PC-3 (cell line): ENCODE measurements at regions not wholly inside any gene's neighbourhood (a gene's known extent, or its start where the extent isn't known, plus 50 kb on each side); places are given as distances from the start of the nearest gene placed in this dataset.

Source experiments
- ATAC-seq: fragments of 200-7000 bp; cut with Tn5 transposase; 2 replicates; pipeline ENCODE4 v1.9.1; 2020; ENCODE audit warnings: mild to moderate bottlenecking, moderate library complexity
- BruUV-seq: library from RNA; stranded (reverse); fragments of 400-500 nt; replicated peaks from 2 replicates; lab custom pipeline; 2021; lab: Mats Ljungman, UMichigan
- CTCF ChIA-PET: fragments of 300-600 bp; sonication (Branson Sonifier 250); formaldehyde crosslinking; loops from one replicate; lab custom pipeline; 2022; ENCODE audit warnings: antibody characterized with exemption; lab: Charles Lee
- POLR2A ChIA-PET: fragments of 300-600 bp; sonication (Branson Sonifier 250); formaldehyde crosslinking; loops from one replicate; lab custom pipeline; 2022; ENCODE audit warnings: antibody characterized with exemption; ENCODE audit not compliant: unreplicated experiment; lab: Charles Lee
- DNase-seq: peaks from one replicate; pipeline ENCODE4 v3.0.0-alpha.2; 2015
- H2AFZ ChIP-seq: fragments of 300-600 bp; sonication (generic); 2 replicates; pipeline ENCODE4 v1.6.0; 2016; ENCODE audit warnings: antibody characterized with exemption, low read length
- H3F3A ChIP-seq: fragments of 300-600 bp; sonication (generic); one replicate; pipeline ENCODE4 v1.6.0; 2017; ENCODE audit warnings: antibody characterized with exemption, low read length, control low read depth, mild to moderate bottlenecking; ENCODE audit not compliant: unreplicated experiment
- H3K27ac ChIP-seq: fragments of 300-600 bp; sonication (generic); 2 replicates; pipeline ENCODE4 v1.5.1; 2016; ENCODE audit warnings: mild to moderate bottlenecking, low read length
- H3K27me3 ChIP-seq: fragments of 300-600 bp; sonication (generic); 2 replicates; pipeline ENCODE4 v1.6.1; 2016; ENCODE audit warnings: low read length, mixed read lengths
- H3K36me3 ChIP-seq: fragments of 300-600 bp; sonication (generic); 2 replicates; pipeline ENCODE4 v1.6.1; 2016; ENCODE audit warnings: low read depth, mixed run types, low read length, mixed read lengths
- H3K4me1 ChIP-seq: fragments of 300-600 bp; sonication (generic); 2 replicates; pipeline ENCODE4 v1.5.1; 2016; ENCODE audit warnings: low read length; ENCODE audit not compliant: insufficient read depth
- H3K4me2 ChIP-seq: fragments of 300-600 bp; sonication (generic); 2 replicates; pipeline ENCODE4 v1.6.0; 2016; ENCODE audit warnings: low read length
- H3K4me3 ChIP-seq: fragments of 300-600 bp; sonication (generic); 2 replicates; pipeline ENCODE4 v1.5.1; 2016; ENCODE audit warnings: mild to moderate bottlenecking, low read length, mixed read lengths
- H3K79me2 ChIP-seq: fragments of 300-600 bp; sonication (generic); 2 replicates; pipeline ENCODE4 v1.6.1; 2017; ENCODE audit warnings: low read length, mixed read lengths
- H3K9ac ChIP-seq: fragments of 300-600 bp; sonication (generic); 2 replicates; pipeline ENCODE4 v1.6.0; 2016; ENCODE audit warnings: mild to moderate bottlenecking, low read length
- H3K9me2 ChIP-seq: fragments of 300-600 bp; sonication (generic); replicated peaks from 2 replicates; pipeline ENCODE4 v1.6.1; 2016; ENCODE audit warnings: mixed run types, low read length, mixed read lengths
- H3K9me3 ChIP-seq: fragments of 300-600 bp; sonication (generic); 2 replicates; pipeline ENCODE4 v1.6.1; 2016; ENCODE audit warnings: low read length, mixed read lengths
- H4K20me1 ChIP-seq: fragments of 300-600 bp; sonication (generic); 2 replicates; pipeline ENCODE4 v1.6.1; 2016; ENCODE audit warnings: low read length, mixed read lengths
- EZH2 ChIP-seq: fragments of 300-600 bp; sonication (generic); IDR thresholded peaks from one replicate; pipeline ENCODE4 v1.6.1; 2017; ENCODE audit warnings: antibody characterized with exemption, mild to moderate bottlenecking, low read length; ENCODE audit not compliant: unreplicated experiment
- EZH2phosphoT487 ChIP-seq: fragments of 300-600 bp; sonication (generic); IDR thresholded peaks from 2 replicates; pipeline ENCODE4 v1.6.1; 2018; ENCODE audit warnings: mild to moderate bottlenecking, antibody characterized with exemption, low read length, borderline replicate concordance
- intact Hi-C: fragments of 100-400 bp; cut with micrococcal nuclease; formaldehyde crosslinking; loops from 2 replicates; pipeline ENCODE4 v1.9.0; 2023
- TF ChIP-seq, protein P1 (sequence below): fragments of 300-600 bp; sonication (generic); conservative IDR thresholded peaks from 2 replicates; pipeline ENCODE4 v1.5.1; 2017; ENCODE audit warnings: antibody characterized with exemption, low read depth, mild to moderate bottlenecking, low read length

DNA sequence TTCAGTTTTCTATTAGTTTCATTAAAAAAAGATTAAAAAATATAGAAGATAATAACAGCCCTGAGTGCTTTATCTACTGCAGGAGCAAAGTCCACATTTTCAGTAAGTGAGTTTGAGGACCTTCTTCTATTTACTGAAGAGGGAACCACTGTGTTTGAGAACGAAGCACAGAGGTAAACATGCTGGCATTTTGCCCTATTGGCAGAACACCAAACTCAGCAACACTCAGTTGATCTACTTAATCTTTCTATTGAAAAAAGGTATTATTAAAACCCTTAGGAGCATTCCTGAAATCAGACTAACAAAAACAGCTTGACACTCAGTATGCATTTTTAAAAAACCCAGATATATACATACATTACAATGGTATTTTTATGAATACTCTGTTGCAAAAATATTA, 1496.7 kb downstream of the TECRL start:
- Histone ChIP-seq H3K4me3 (no peak overlapping the region), H3K27ac (no peak overlapping the region), H3K4me1 (no peaks in the 10 kb centered on the region), H3K4me2 (peak overlapping the region; percentile 6; the same call in 1 of the 2 replicates), H2AFZ (peak overlapping the region; percentile 42; the same call in 1 of the 2 replicates), H3K27me3 (no peaks in the 10 kb centered on the region), H3K9me2 (peaks cover 5% of the 10 kb centered on the region; the same call in 1 of the 2 replicates), H3K79me2 (no peaks in the 10 kb centered on the region), H4K20me1 (no peaks in the 10 kb centered on the region), H3K36me3 (no peaks in the 10 kb centered on the region), H3K9ac (no peak overlapping the region), H3K9me3 (no peaks in the 10 kb centered on the region), H3F3A (no peaks in the 10 kb centered on the region)
- TF ChIP-seq EZH2phosphoT487, result no peak
- TF ChIP-seq, protein P1, sequence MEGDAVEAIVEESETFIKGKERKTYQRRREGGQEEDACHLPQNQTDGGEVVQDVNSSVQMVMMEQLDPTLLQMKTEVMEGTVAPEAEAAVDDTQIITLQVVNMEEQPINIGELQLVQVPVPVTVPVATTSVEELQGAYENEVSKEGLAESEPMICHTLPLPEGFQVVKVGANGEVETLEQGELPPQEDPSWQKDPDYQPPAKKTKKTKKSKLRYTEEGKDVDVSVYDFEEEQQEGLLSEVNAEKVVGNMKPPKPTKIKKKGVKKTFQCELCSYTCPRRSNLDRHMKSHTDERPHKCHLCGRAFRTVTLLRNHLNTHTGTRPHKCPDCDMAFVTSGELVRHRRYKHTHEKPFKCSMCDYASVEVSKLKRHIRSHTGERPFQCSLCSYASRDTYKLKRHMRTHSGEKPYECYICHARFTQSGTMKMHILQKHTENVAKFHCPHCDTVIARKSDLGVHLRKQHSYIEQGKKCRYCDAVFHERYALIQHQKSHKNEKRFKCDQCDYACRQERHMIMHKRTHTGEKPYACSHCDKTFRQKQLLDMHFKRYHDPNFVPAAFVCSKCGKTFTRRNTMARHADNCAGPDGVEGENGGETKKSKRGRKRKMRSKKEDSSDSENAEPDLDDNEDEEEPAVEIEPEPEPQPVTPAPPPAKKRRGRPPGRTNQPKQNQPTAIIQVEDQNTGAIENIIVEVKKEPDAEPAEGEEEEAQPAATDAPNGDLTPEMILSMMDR, result no peak
- no peak for TF ChIP-seq EZH2
- no TSS peak for BruUV-seq
- DNase-seq (peak; percentile 14), ATAC-seq (no peak)
- ChIA-PET CTCF (no interaction called here), POLR2A (interaction anchor here (0.6 kb wide), 1 partner anchor 575 kb away, joined by 4 read pairs; no protein-coding TSS in a partner anchor)
- intact Hi-C loops, result no loop called here

DNA sequence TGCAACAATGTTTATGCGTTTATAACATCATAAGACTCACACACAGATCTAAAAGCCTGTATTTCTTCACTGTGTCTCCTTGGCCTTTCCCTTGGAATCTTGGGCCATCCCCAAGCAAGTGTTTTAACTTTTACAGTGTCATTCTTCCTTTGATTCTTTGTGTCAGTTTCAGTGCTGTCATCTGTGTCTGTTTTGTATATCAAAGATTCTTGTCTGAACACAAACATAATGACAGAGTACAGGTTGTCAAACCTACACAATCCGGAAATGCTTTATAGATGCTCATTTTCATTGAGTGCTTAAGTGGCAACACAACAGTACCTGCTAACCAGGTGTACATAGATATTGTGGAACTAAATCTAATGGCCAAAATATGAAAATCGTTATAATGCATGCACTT, 1500.0 kb downstream of the TECRL start:
- Histone ChIP-seq H3F3A (no peaks in the 10 kb centered on the region), H3K27me3 (no peaks in the 10 kb centered on the region), H3K36me3 (no peaks in the 10 kb centered on the region), H2AFZ (peak overlapping the region; percentile 19; the same call in 1 of the 2 replicates), H3K79me2 (no peaks in the 10 kb centered on the region), H3K4me1 (no peaks in the 10 kb centered on the region), H3K4me2 (no peak overlapping the region), H3K9me3 (no peaks in the 10 kb centered on the region), H3K4me3 (no peak overlapping the region), H3K9ac (no peak overlapping the region), H3K9me2 (peaks cover 5% of the 10 kb centered on the region; the same call in 1 of the 2 replicates), H4K20me1 (no peaks in the 10 kb centered on the region), H3K27ac (no peak overlapping the region)
- intact Hi-C loops, result no loop called here
- ChIA-PET CTCF (no interaction called here), POLR2A (no interaction called here)
- no peak for DNase-seq
- BruUV-seq, result no TSS peak
- no peak for ATAC-seq
- TF ChIP-seq EZH2 (no peak), EZH2phosphoT487 (no peak)
- TF ChIP-seq, protein P1, result no peak

DNA sequence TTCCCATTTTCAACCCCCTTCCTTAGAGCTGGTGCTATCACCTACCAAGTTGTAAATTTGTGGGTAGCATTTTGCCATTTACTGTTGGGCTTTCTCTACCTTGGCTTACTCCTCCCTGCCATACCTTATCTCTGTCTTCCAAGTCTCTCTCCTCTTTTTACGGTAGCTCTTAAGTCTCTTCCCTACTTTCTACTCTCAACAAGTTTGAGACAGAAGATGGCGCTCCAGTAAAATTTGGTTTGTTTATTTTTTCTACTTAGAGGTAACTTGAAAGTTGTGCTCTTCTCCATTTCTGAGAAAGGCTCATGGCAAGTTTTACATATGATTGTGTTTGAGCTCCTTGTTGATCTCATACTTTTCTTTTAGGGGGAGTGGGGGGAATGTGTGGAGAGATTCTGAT, 1508.1 kb downstream of the TECRL start:
- Histone ChIP-seq H3K9me2 (no peaks in the 10 kb centered on the region), H3K79me2 (no peaks in the 10 kb centered on the region), H3K27ac (no peak overlapping the region), H3K27me3 (no peaks in the 10 kb centered on the region), H3K4me1 (peaks cover 5% of the 10 kb centered on the region; the same call in 1 of the 2 replicates), H3K4me3 (no peak overlapping the region), H3K4me2 (no peak overlapping the region), H3K36me3 (no peaks in the 10 kb centered on the region), H2AFZ (no peak overlapping the region), H3K9ac (no peak overlapping the region), H3F3A (no peaks in the 10 kb centered on the region), H3K9me3 (no peaks in the 10 kb centered on the region), H4K20me1 (no peaks in the 10 kb centered on the region)
- no TSS peak for BruUV-seq
- POLR2A ChIA-PET, result no interaction called here
- ATAC-seq, result no peak
- CTCF ChIA-PET, result no interaction called here
- peak; percentile 23 for DNase-seq
- intact Hi-C loops, result no loop called here
- TF ChIP-seq, protein P1, result peak; percentile 36; the same call in 1 of the 2 replicates
- no peak for TF ChIP-seq EZH2
